ENCODE measurements at regions not wholly inside any gene's neighbourhood (a gene's known extent, or its start where the extent isn't known, plus 50 kb on each side); places are given as distances from the start of the nearest gene placed in this dataset.

- Histone ChIP-seq H3K27ac (no peak overlapping the region), H3K4me1 (no peaks in the 10 kb centered on the region), H3K27me3 (no peaks in the 10 kb centered on the region), H3K4me3 (no peak overlapping the region), H3K9ac (ENCODE audit: low read depth in 2 of 2, low read length in 2 of 2) (no peak overlapping the region), H3K9me3 (no peaks in the 10 kb centered on the region), H3K36me3 (no peaks in the 10 kb centered on the region)
- TF ChIP-seq CTCF (IDR thresholded peaks at IDR 0.05): no peak
- intact Hi-C loops (cut with DNase I): no loop called here
- no peak for DNase-seq
Observed at GRCh38 chr6:120899932-120900331, 434.3 kb downstream of the TBC1D32 start.

GRCh38 chr6:120894077-120894476 lies 440.2 kb downstream of the TBC1D32 start:
- Histone ChIP-seq H3K4me3 (no peak overlapping the region), H3K4me1 (no peaks in the 10 kb centered on the region), H3K36me3 (no peaks in the 10 kb centered on the region), H3K27me3 (no peaks in the 10 kb centered on the region), H3K9me3 (no peaks in the 10 kb centered on the region), H3K9ac (ENCODE audit: low read depth in 2 of 2, low read length in 2 of 2) (no peak overlapping the region), H3K27ac (no peak overlapping the region)
- intact Hi-C loops (cut with DNase I): no loop called here
- no peak for DNase-seq
- no peak for TF ChIP-seq CTCF (IDR thresholded peaks at IDR 0.05)

- TF ChIP-seq CTCF (IDR thresholded peaks at IDR 0.05): no peak
- Histone ChIP-seq H3K27me3 (no peaks in the 10 kb centered on the region), H3K27ac (no peak overlapping the region), H3K36me3 (no peaks in the 10 kb centered on the region), H3K4me1 (no peaks in the 10 kb centered on the region), H3K9ac (ENCODE audit: low read depth in 2 of 2, low read length in 2 of 2) (no peak overlapping the region), H3K9me3 (no peaks in the 10 kb centered on the region), H3K4me3 (no peak overlapping the region)
- no peak for DNase-seq
- intact Hi-C loops (cut with DNase I): no loop called here
Observed at GRCh38 chr6:120876931-120877330, 457.3 kb downstream of the TBC1D32 start.

GRCh38 chr6:120876424-120876823 lies 457.9 kb downstream of the TBC1D32 start:
- DNase-seq: no peak
- no peaks in the 10 kb centered on the region for H3K27me3 ChIP-seq
- intact Hi-C loops (cut with DNase I): no loop called here
- no peak for TF ChIP-seq CTCF (IDR thresholded peaks at IDR 0.05)
- H3K36me3 ChIP-seq: no peaks in the 10 kb centered on the region
- no peak overlapping the region for H3K27ac ChIP-seq
- H3K9ac ChIP-seq (ENCODE audit: low read depth in 2 of 2, low read length in 2 of 2): no peak overlapping the region
- H3K4me1 ChIP-seq: no peaks in the 10 kb centered on the region
- H3K9me3 ChIP-seq: no peaks in the 10 kb centered on the region
- no peak overlapping the region for H3K4me3 ChIP-seq

GRCh38 chr6:120875900-120876299 lies 458.4 kb downstream of the TBC1D32 start:
- Histone ChIP-seq H3K36me3 (no peaks in the 10 kb centered on the region), H3K9ac (ENCODE audit: low read depth in 2 of 2, low read length in 2 of 2) (no peak overlapping the region), H3K9me3 (no peaks in the 10 kb centered on the region), H3K27ac (no peak overlapping the region), H3K27me3 (no peaks in the 10 kb centered on the region), H3K4me3 (no peak overlapping the region), H3K4me1 (no peaks in the 10 kb centered on the region)
- intact Hi-C loops (cut with DNase I): no loop called here
- no peak for TF ChIP-seq CTCF (IDR thresholded peaks at IDR 0.05)
- no peak for DNase-seq

GRCh38 chr6:120874422-120874821 lies 459.9 kb downstream of the TBC1D32 start:
- DNase-seq: no peak
- H3K9me3 ChIP-seq: no peaks in the 10 kb centered on the region
- intact Hi-C loops (cut with DNase I): no loop called here
- H3K9ac ChIP-seq (ENCODE audit: low read depth in 2 of 2, low read length in 2 of 2): no peak overlapping the region
- H3K4me1 ChIP-seq: no peaks in the 10 kb centered on the region
- H3K27ac ChIP-seq: no peak overlapping the region
- H3K27me3 ChIP-seq: no peaks in the 10 kb centered on the region
- TF ChIP-seq CTCF (IDR thresholded peaks at IDR 0.05): no peak
- H3K4me3 ChIP-seq: no peak overlapping the region
- no peaks in the 10 kb centered on the region for H3K36me3 ChIP-seq

Measured in colonic mucosa (tissue), 4 donors.